ENCODE measurements at regions not wholly inside any gene's neighbourhood (a gene's known extent, or its start where the extent isn't known, plus 50 kb on each side); places are given as distances from the start of the nearest gene placed in this dataset.
"Not testable (repeated sequence)": the region's sequence is repeated elsewhere in the genome, so short reads cannot be mapped to it uniquely, and the experiment has no call there.

DNA sequence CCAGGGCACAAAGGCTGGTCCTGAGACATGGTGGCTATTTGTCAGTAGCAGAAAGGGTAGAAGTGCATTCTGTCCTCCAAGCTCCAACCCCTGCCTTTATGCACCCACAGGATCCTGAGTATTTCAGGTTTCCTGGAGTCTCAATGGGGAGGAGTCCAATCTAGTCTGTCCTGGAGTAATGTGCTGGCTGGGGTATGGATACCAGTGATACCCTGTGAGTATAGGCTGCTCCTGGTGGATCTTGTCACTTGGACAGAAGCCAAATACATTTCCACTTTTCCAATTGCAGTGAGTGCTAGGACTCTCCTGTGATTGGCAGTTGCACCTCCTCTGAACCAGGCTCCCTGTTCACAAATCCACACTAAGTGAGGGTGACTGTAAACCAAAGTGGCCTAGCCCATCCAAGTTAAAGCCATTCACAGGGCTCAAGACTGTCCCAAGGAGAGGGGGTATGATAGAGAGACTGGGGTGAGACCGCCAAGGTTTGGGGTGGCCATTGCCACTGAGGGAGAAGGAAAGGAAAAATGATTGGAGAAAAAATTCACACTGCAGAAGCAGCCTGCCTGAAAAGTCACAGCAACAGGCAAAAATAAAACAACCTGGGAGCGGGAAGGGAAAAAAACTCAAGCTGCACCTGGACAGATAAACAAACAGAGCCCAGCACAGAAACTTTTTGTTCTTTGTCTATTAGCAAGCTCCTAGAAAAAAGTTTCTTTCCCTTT lies 163.4 kb upstream of the ETV3 start:
- POLR2A ChIA-PET: no interaction called here
- no peak for ATAC-seq
- CTCF ChIA-PET: no interaction called here

DNA sequence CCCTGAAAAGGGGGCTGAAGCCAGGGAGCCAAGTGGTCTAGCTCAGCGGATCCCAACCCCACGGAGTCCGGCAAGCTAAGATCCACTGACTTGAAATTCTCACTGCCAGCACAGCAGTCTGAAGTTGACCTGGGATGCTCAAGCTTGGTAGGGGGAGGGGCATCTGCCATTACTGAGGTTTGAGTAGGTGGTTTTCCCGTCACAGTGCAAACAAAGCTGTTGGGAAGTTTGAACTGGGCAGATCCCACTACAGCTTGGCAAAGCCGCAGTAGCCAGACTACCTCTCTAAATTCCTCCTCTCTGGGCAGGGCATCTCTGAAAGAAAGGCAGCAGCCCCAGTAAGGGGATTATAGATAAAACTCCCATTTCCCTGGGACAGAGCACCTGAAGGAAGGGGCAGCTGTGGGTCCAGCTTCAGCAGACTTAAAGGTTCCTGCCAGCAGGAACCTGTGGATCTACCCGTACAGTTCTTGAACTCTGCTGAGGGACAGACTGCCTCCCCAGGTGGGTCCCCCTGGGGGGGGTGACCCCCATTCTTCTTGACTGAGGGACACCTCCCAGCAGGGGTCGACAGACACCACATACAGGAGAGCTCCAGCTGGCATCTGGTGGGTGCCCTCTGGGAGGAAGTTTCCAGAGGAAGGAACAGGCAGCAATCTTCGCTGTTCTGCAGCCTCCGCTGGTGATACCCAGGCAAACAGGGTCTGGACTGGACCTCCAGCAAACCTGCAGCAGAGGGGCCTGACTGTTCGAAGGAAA lies 156.4 kb upstream of the ETV3 start:
- H3K9me3 Mint-ChIP-seq; POLR2A ChIA-PET; H3K27me3 Mint-ChIP-seq (ENCODE audit: low read depth); CTCF ChIA-PET; H3K4me1 Mint-ChIP-seq; H3K4me3 Mint-ChIP-seq; ATAC-seq; DNase-seq (ENCODE audit: low spot score); H3K27ac Mint-ChIP-seq; H3K36me3 Mint-ChIP-seq: not testable (repeated sequence)

More for the DNA sequence above, 163.4 kb upstream of the ETV3 start:
- no peak for DNase-seq (ENCODE audit: low spot score)
- Mint-ChIP-seq H3K9me3 (no peaks in the 10 kb centered on the region), H3K27me3 (ENCODE audit: low read depth) (peaks cover 2% of the 10 kb centered on the region; the same call in 1 of the 2 replicates), H3K36me3 (no peaks in the 10 kb centered on the region), H3K27ac (no peak overlapping the region), H3K4me3 (no peak overlapping the region), H3K4me1 (no peaks in the 10 kb centered on the region)
- TF ChIP-seq, protein P1, sequence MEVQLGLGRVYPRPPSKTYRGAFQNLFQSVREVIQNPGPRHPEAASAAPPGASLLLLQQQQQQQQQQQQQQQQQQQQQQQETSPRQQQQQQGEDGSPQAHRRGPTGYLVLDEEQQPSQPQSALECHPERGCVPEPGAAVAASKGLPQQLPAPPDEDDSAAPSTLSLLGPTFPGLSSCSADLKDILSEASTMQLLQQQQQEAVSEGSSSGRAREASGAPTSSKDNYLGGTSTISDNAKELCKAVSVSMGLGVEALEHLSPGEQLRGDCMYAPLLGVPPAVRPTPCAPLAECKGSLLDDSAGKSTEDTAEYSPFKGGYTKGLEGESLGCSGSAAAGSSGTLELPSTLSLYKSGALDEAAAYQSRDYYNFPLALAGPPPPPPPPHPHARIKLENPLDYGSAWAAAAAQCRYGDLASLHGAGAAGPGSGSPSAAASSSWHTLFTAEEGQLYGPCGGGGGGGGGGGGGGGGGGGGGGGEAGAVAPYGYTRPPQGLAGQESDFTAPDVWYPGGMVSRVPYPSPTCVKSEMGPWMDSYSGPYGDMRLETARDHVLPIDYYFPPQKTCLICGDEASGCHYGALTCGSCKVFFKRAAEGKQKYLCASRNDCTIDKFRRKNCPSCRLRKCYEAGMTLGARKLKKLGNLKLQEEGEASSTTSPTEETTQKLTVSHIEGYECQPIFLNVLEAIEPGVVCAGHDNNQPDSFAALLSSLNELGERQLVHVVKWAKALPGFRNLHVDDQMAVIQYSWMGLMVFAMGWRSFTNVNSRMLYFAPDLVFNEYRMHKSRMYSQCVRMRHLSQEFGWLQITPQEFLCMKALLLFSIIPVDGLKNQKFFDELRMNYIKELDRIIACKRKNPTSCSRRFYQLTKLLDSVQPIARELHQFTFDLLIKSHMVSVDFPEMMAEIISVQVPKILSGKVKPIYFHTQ (CRISPR knock-in tag; IDR thresholded peaks at IDR 0.05): no peak
- TF ChIP-seq ZNF396 (CRISPR knock-in tag; IDR thresholded peaks at IDR 0.05; ENCODE audit: borderline replicate concordance) (no peak), NR1H2 (CRISPR knock-in tag; IDR thresholded peaks at IDR 0.05) (no peak), ZNF416 (CRISPR knock-in tag; IDR thresholded peaks at IDR 0.05) (no peak), ZNF219 (CRISPR knock-in tag; IDR thresholded peaks at IDR 0.05; ENCODE audit: borderline replicate concordance) (no peak), JAZF1 (CRISPR knock-in tag; IDR thresholded peaks at IDR 0.05) (no peak), NFATC4 (CRISPR knock-in tag; IDR thresholded peaks at IDR 0.05) (no peak), NFE2L1 (CRISPR knock-in tag; IDR thresholded peaks at IDR 0.05) (no peak), GRHL2 (CRISPR knock-in tag; IDR thresholded peaks at IDR 0.05; ENCODE audit: insufficient replicate concordance, severe bottlenecking) (no peak)
- TF ChIP-seq, protein P2, sequence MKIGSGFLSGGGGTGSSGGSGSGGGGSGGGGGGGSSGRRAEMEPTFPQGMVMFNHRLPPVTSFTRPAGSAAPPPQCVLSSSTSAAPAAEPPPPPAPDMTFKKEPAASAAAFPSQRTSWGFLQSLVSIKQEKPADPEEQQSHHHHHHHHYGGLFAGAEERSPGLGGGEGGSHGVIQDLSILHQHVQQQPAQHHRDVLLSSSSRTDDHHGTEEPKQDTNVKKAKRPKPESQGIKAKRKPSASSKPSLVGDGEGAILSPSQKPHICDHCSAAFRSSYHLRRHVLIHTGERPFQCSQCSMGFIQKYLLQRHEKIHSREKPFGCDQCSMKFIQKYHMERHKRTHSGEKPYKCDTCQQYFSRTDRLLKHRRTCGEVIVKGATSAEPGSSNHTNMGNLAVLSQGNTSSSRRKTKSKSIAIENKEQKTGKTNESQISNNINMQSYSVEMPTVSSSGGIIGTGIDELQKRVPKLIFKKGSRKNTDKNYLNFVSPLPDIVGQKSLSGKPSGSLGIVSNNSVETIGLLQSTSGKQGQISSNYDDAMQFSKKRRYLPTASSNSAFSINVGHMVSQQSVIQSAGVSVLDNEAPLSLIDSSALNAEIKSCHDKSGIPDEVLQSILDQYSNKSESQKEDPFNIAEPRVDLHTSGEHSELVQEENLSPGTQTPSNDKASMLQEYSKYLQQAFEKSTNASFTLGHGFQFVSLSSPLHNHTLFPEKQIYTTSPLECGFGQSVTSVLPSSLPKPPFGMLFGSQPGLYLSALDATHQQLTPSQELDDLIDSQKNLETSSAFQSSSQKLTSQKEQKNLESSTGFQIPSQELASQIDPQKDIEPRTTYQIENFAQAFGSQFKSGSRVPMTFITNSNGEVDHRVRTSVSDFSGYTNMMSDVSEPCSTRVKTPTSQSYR (CRISPR knock-in tag; IDR thresholded peaks at IDR 0.05): no peak
- TF ChIP-seq, protein P3, sequence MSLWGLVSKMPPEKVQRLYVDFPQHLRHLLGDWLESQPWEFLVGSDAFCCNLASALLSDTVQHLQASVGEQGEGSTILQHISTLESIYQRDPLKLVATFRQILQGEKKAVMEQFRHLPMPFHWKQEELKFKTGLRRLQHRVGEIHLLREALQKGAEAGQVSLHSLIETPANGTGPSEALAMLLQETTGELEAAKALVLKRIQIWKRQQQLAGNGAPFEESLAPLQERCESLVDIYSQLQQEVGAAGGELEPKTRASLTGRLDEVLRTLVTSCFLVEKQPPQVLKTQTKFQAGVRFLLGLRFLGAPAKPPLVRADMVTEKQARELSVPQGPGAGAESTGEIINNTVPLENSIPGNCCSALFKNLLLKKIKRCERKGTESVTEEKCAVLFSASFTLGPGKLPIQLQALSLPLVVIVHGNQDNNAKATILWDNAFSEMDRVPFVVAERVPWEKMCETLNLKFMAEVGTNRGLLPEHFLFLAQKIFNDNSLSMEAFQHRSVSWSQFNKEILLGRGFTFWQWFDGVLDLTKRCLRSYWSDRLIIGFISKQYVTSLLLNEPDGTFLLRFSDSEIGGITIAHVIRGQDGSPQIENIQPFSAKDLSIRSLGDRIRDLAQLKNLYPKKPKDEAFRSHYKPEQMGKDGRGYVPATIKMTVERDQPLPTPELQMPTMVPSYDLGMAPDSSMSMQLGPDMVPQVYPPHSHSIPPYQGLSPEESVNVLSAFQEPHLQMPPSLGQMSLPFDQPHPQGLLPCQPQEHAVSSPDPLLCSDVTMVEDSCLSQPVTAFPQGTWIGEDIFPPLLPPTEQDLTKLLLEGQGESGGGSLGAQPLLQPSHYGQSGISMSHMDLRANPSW (CRISPR knock-in tag; conservative IDR thresholded peaks at IDR 0.05; ENCODE audit: low read depth): no peak
- TF ChIP-seq, protein P4, sequence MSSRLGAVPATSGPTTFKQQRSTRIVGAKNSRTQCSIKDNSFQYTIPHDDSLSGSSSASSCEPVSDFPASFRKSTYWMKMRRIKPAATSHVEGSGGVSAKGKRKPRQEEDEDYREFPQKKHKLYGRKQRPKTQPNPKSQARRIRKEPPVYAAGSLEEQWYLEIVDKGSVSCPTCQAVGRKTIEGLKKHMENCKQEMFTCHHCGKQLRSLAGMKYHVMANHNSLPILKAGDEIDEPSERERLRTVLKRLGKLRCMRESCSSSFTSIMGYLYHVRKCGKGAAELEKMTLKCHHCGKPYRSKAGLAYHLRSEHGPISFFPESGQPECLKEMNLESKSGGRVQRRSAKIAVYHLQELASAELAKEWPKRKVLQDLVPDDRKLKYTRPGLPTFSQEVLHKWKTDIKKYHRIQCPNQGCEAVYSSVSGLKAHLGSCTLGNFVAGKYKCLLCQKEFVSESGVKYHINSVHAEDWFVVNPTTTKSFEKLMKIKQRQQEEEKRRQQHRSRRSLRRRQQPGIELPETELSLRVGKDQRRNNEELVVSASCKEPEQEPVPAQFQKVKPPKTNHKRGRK (CRISPR knock-in tag; IDR thresholded peaks at IDR 0.05; ENCODE audit: borderline replicate concordance): no peak
- TF ChIP-seq, protein P5, sequence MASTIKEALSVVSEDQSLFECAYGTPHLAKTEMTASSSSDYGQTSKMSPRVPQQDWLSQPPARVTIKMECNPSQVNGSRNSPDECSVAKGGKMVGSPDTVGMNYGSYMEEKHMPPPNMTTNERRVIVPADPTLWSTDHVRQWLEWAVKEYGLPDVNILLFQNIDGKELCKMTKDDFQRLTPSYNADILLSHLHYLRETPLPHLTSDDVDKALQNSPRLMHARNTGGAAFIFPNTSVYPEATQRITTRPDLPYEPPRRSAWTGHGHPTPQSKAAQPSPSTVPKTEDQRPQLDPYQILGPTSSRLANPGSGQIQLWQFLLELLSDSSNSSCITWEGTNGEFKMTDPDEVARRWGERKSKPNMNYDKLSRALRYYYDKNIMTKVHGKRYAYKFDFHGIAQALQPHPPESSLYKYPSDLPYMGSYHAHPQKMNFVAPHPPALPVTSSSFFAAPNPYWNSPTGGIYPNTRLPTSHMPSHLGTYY (CRISPR knock-in tag; IDR thresholded peaks at IDR 0.05): no peak
- TF ChIP-seq, protein P6, sequence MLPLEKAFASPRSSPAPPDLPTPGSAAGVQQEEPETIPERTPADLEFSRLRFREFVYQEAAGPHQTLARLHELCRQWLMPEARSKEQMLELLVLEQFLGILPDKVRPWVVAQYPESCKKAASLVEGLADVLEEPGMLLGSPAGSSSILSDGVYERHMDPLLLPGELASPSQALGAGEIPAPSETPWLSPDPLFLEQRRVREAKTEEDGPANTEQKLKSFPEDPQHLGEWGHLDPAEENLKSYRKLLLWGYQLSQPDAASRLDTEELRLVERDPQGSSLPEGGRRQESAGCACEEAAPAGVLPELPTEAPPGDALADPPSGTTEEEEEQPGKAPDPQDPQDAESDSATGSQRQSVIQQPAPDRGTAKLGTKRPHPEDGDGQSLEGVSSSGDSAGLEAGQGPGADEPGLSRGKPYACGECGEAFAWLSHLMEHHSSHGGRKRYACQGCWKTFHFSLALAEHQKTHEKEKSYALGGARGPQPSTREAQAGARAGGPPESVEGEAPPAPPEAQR (CRISPR knock-in tag; IDR thresholded peaks at IDR 0.05): no peak

All from WTC11 (cell line).